ENCODE measurements at regions not wholly inside any gene's neighbourhood (a gene's known extent, or its start where the extent isn't known, plus 50 kb on each side); places are given as distances from the start of the nearest gene placed in this dataset.

- Histone ChIP-seq H3K27me3 (ENCODE audit: insufficient read depth, low read length, poor library complexity, severe bottlenecking) (no peaks in the 10 kb centered on the region), H3K79me2 (ENCODE audit: insufficient read depth, low read length) (no peaks in the 10 kb centered on the region), H3K9me2 (replicated peaks; ENCODE audit: low read depth, low read length) (no peaks in the 10 kb centered on the region), H3K4me3 (ENCODE audit: low read length, poor library complexity, severe bottlenecking) (no peak overlapping the region), H3K4me1 (ENCODE audit: insufficient read depth, low read length, poor library complexity, severe bottlenecking) (peaks cover 20% of the 10 kb centered on the region), H3K36me3 (ENCODE audit: insufficient read depth, low read length) (no peaks in the 10 kb centered on the region), H4K20me1 (ENCODE audit: insufficient read depth, low read length, poor library complexity, severe bottlenecking) (no peaks in the 10 kb centered on the region), H3K9me3 (ENCODE audit: insufficient read depth, low read depth, low read length) (no peaks in the 10 kb centered on the region), H3K9ac (ENCODE audit: low read depth, low read length, poor library complexity, severe bottlenecking) (no peak overlapping the region), H2AFZ (ENCODE audit: low read length) (no peak overlapping the region), H3K4me2 (ENCODE audit: low read depth, low read length, poor library complexity, severe bottlenecking) (no peak overlapping the region), H3F3A (ENCODE audit: low read depth) (no peaks in the 10 kb centered on the region)
- TF ChIP-seq EZH2phosphoT487 (IDR thresholded peaks at IDR 0.05; ENCODE audit: borderline replicate concordance) (no peak), CTCF (conservative IDR thresholded peaks at IDR 0.05; ENCODE audit: low read length) (no peak)
These were observed 78.8 kb upstream of the WDR26 start for GRCh38 chr1:224513383-224513782.

- no peaks in the 10 kb centered on the region for H3K36me3 ChIP-seq (ENCODE audit: insufficient read depth, low read length)
- peak overlapping the region; percentile 65 for H2AFZ ChIP-seq (ENCODE audit: low read length)
- H3K9ac ChIP-seq (ENCODE audit: low read depth, low read length, poor library complexity, severe bottlenecking): no peak overlapping the region
These were observed 79.2 kb upstream of the WDR26 start for GRCh38 chr1:224513787-224514209.

GRCh38 chr1:224517171-224517570 is 82.6 kb upstream of the WDR26 start:
- Histone ChIP-seq H3K4me3 (ENCODE audit: low read length, poor library complexity, severe bottlenecking) (no peak overlapping the region), H3K27me3 (ENCODE audit: insufficient read depth, low read length, poor library complexity, severe bottlenecking) (no peaks in the 10 kb centered on the region), H3K9ac (ENCODE audit: low read depth, low read length, poor library complexity, severe bottlenecking) (no peak overlapping the region), H3K4me2 (ENCODE audit: low read depth, low read length, poor library complexity, severe bottlenecking) (no peak overlapping the region), H3K4me1 (ENCODE audit: insufficient read depth, low read length, poor library complexity, severe bottlenecking) (peaks cover 3% of the 10 kb centered on the region), H3K9me2 (replicated peaks; ENCODE audit: low read depth, low read length) (no peaks in the 10 kb centered on the region), H3F3A (ENCODE audit: low read depth) (no peaks in the 10 kb centered on the region), H2AFZ (ENCODE audit: low read length) (no peak overlapping the region), H3K36me3 (ENCODE audit: insufficient read depth, low read length) (no peaks in the 10 kb centered on the region), H3K79me2 (ENCODE audit: insufficient read depth, low read length) (no peaks in the 10 kb centered on the region), H4K20me1 (ENCODE audit: insufficient read depth, low read length, poor library complexity, severe bottlenecking) (no peaks in the 10 kb centered on the region), H3K9me3 (ENCODE audit: insufficient read depth, low read depth, low read length) (no peaks in the 10 kb centered on the region)
- TF ChIP-seq CTCF (conservative IDR thresholded peaks at IDR 0.05; ENCODE audit: low read length) (no peak), EZH2phosphoT487 (IDR thresholded peaks at IDR 0.05; ENCODE audit: borderline replicate concordance) (no peak)

More at GRCh38 chr1:224513787-224514209, 79.2 kb upstream of the WDR26 start:
- Histone ChIP-seq H3K9me2 (replicated peaks; ENCODE audit: low read depth, low read length) (no peaks in the 10 kb centered on the region), H3K4me1 (ENCODE audit: insufficient read depth, low read length, poor library complexity, severe bottlenecking) (peaks cover 20% of the 10 kb centered on the region), H3K79me2 (ENCODE audit: insufficient read depth, low read length) (no peaks in the 10 kb centered on the region), H4K20me1 (ENCODE audit: insufficient read depth, low read length, poor library complexity, severe bottlenecking) (no peaks in the 10 kb centered on the region), H3K4me2 (ENCODE audit: low read depth, low read length, poor library complexity, severe bottlenecking) (peak overlapping the region; percentile 14), H3K9me3 (ENCODE audit: insufficient read depth, low read depth, low read length) (no peaks in the 10 kb centered on the region), H3F3A (ENCODE audit: low read depth) (no peaks in the 10 kb centered on the region), H3K27me3 (ENCODE audit: insufficient read depth, low read length, poor library complexity, severe bottlenecking) (no peaks in the 10 kb centered on the region), H3K4me3 (ENCODE audit: low read length, poor library complexity, severe bottlenecking) (no peak overlapping the region)
- TF ChIP-seq CTCF (conservative IDR thresholded peaks at IDR 0.05; ENCODE audit: low read length) (peak; percentile 95), EZH2phosphoT487 (IDR thresholded peaks at IDR 0.05; ENCODE audit: borderline replicate concordance) (no peak)
